Epithelial cell of proximal tubule (primary cell): ENCODE measurements at regions not wholly inside any gene's neighbourhood (a gene's known extent, or its start where the extent isn't known, plus 50 kb on each side); places are given as distances from the start of the nearest gene placed in this dataset.
A peak's percentile ranks its signal among the peaks of the same experiment; 100 is the strongest.
"Not testable (repeated sequence)": the region's sequence is repeated elsewhere in the genome, so short reads cannot be mapped to it uniquely, and the experiment has no call there.

Experiments used
- DNase-seq: peaks from one replicate; pipeline ENCODE4 v3.0.0-alpha.2; 2011; ENCODE audit warnings: low read depth
- H3K4me3 ChIP-seq: 2 replicates; pipeline ENCODE4 v1.5.1; 2011; ENCODE audit warnings: low read depth, mild to moderate bottlenecking, low read length
- TF ChIP-seq, protein P1 (sequence below): conservative IDR thresholded peaks from 2 replicates; pipeline ENCODE4 v1.5.1; 2012; ENCODE audit warnings: low read depth, mild to moderate bottlenecking, low read length

DNA sequence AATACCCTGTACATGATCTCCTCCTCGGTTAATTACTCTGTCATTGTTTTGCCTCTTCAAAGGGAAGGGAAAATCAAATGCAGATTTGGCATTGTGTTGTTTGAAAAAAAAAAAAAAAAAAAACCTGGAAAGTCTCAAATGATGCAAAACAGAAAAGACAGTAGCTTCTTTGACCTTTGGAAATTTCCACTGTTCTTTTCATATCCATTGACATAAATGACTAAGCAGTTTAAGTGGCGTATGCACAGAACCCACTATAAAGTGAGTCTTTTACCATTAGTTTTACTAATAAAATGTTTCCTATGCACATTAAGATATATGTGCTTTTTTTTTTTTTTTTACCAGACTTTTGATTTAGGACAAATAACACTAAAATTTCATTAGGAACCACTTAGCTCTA, 704.3 kb downstream of the TFAP2A start:
- no peak for DNase-seq
- TF ChIP-seq, protein P1, sequence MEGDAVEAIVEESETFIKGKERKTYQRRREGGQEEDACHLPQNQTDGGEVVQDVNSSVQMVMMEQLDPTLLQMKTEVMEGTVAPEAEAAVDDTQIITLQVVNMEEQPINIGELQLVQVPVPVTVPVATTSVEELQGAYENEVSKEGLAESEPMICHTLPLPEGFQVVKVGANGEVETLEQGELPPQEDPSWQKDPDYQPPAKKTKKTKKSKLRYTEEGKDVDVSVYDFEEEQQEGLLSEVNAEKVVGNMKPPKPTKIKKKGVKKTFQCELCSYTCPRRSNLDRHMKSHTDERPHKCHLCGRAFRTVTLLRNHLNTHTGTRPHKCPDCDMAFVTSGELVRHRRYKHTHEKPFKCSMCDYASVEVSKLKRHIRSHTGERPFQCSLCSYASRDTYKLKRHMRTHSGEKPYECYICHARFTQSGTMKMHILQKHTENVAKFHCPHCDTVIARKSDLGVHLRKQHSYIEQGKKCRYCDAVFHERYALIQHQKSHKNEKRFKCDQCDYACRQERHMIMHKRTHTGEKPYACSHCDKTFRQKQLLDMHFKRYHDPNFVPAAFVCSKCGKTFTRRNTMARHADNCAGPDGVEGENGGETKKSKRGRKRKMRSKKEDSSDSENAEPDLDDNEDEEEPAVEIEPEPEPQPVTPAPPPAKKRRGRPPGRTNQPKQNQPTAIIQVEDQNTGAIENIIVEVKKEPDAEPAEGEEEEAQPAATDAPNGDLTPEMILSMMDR: no peak
- H3K4me3 ChIP-seq: no peak overlapping the region

DNA sequence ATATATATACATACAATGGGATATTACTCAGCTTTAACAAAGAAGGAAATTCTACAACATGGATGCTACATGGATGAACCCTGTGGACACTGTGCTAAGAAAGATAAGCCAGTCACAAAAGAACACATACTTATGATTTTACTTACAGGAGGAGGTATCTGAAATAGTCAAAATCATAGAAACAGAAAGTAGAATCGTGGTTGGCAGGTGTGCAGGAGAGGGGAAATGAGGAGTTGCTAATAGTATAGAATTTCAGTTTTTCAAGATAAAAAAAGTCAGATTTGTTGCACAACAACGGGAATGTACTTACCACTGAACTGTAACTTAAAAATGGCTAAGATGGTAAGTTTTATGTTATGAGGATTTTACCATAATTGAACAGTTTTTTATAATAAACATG, 706.3 kb downstream of the TFAP2A start:
- DNase-seq: no peak
- TF ChIP-seq, protein P1: no peak
- H3K4me3 ChIP-seq: no peak overlapping the region

DNA sequence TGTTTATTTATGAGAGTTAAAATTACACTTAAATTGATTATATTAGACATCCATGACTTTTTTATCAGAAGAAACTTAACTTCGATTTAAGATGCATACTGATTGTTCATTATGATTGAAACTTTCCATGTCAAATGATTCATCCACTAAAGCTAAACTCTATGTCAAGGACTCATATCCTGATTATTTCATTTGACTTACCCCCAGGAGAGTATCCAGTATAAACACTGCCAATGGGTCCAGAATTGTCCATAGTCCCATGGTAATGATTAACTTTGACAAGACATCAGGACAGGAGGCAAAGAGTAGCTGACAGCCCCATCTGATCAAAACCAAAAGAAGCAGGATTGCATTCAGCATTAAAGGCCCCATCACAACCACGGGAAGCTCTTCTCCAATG, 709.9 kb downstream of the TFAP2A start:
- peak; percentile 47 for DNase-seq
- TF ChIP-seq, protein P1: no peak
- H3K4me3 ChIP-seq: no peak overlapping the region

DNA sequence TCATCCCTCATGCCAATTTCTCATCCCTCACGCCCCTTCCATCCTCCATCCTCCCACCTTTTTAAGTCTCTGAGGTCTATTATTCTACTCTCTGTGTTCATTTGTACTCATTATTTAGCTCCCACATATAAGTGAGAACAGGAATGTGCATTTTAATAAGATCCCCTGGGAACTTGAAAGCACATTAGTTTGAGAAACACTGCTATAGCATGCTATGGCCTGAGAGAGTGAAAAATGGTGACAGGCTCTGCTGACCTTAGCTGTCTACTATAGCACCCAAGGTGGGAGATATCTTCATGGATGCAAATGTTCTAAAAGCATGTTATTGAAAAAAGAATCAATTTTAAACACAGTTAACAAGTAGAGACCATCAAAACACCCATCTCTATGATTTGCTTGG, 712.0 kb downstream of the TFAP2A start:
- no peak for DNase-seq
- no peak overlapping the region for H3K4me3 ChIP-seq
- TF ChIP-seq, protein P1: no peak

DNA sequence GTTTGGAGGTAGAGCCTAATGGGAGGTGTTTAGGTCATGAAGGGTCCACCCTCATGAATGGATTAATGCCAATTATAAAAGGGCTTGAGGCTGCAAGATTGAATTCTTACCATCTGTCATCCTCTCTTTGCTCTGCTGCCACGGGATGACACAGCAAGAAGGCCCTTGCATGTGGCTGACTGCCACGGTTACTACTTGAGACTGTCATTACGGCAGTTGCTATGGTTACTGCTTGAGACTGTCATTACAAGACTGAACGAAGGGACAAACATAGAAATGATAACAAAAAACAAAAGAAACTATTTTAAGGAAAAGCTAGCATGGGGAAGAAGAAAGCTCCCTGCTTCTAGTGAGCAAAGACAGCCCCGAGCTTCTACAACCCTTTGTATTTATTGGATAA, 715.0 kb downstream of the TFAP2A start:
- no peak overlapping the region for H3K4me3 ChIP-seq
- TF ChIP-seq, protein P1: no peak

DNA sequence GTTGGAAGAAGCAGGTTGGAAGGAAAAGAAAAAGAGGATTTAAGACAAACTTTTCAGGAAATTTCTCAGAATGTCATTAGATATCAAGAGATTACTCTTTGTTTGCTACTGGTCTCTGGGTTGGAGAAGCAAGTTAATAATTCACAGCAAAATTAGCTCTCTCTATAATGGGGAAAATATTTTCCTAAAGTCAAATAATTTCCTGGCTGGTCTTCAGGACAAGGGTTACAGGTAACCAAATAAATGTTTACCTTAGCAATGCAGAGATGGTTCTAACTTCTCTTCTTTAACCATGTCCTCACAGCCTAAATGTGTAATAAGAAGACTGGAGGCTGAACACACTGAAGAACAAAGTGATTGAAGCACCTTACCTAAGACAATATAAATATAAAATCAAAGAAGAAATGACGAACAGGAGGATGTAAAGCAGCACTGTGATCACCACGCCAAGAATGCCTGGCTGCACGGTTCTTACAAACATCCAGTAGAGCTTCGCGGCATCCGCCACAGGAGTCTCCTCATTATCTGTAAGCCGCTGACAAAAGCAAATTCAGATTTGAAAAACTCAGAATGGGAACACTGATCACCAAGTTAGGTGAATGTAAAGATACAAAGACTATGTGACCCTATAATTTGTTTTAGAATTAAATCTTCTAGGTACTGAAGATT, 717.5 kb downstream of the TFAP2A start:
- H3K4me3 ChIP-seq: no peak overlapping the region
- no peak for DNase-seq
- TF ChIP-seq, protein P1: no peak

More for the DNA sequence above, 715.0 kb downstream of the TFAP2A start:
- no peak for DNase-seq

DNA sequence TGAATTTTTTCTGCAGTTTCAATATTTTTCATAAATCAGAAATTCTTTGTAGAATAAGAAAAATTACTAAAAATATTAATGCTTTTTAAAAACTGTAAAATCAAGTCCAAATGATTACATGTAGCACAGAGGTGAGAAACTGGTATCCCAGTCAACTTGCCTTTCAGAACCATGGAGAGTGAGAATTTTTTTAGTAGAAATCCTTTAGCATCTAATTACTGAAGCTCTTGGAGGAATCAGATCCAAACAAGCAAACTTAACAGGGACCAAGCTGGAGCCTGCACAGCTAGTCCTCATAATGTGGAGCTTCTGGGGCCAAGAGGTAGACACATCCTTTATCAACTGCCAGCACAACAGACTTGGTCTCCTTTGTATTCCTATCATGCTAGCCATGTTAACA, 724.5 kb downstream of the TFAP2A start:
- H3K4me3 ChIP-seq: no peak overlapping the region
- TF ChIP-seq, protein P1: no peak
- no peak for DNase-seq

DNA sequence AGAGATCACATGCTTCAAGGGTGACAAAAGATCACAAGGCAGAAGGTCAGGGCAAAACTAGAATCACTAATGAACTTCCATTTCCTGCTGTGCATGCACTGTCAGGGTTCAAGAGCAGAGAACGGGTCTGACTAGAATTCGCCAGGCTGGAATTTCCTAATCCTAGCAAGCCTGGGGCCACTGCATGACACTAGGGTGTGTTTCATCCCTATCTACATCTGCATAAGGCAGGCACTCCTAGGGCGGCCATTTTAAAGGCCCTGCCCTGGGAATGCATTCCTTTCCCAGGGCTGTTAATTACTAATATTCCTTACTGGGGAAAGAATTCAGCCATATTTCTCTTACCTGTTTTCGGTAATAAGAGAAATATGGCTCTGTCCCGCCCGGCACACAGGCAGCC, 734.1 kb downstream of the TFAP2A start:
- not testable (repeated sequence) for DNase-seq, H3K4me3 ChIP-seq
